Stomach smooth muscle (tissue), 2 donors: ENCODE measurements at regions not wholly inside any gene's neighbourhood (a gene's known extent, or its start where the extent isn't known, plus 50 kb on each side); places are given as distances from the start of the nearest gene placed in this dataset.
"Not testable (repeated sequence)": the region's sequence is repeated elsewhere in the genome, so short reads cannot be mapped to it uniquely, and the experiment has no call there.

Source experiments
- H3K27ac ChIP-seq: one replicate; pipeline ENCODE4 v1.7.0; 2013; ENCODE audit warnings: mild to moderate bottlenecking, low read length, inconsistent platforms
- H3K27me3 ChIP-seq, 2 donors: one replicate each; pipeline ENCODE4 v1.7.0; 2013; ENCODE audit warnings: low read length in 2 of 2; ENCODE audit not compliant: insufficient read depth in 2 of 2, control insufficient read depth in 1 of 2
- H3K36me3 ChIP-seq, 2 donors: one replicate each; pipeline ENCODE4 v1.7.0; 2013; ENCODE audit warnings: low read length in 2 of 2; ENCODE audit not compliant: control insufficient read depth in 2 of 2, insufficient read depth in 2 of 2
- H3K4me1 ChIP-seq: one replicate; pipeline ENCODE4 v1.7.0; 2013; ENCODE audit warnings: low read length; ENCODE audit not compliant: control insufficient read depth, insufficient read depth
- H3K4me3 ChIP-seq, 2 donors: one replicate each; pipeline ENCODE4 v1.7.0; 2013; ENCODE audit warnings: low read length in 2 of 2
- H3K9ac ChIP-seq, 2 donors: one replicate each; pipeline ENCODE4 v1.7.0; 2013; ENCODE audit warnings: low read length in 2 of 2, mild to moderate bottlenecking in 1 of 2
- H3K9me3 ChIP-seq, 2 donors: one replicate each; pipeline ENCODE4 v1.7.0; 2013; ENCODE audit warnings: low read length in 2 of 2; ENCODE audit not compliant: control insufficient read depth in 2 of 2
- donor health status: healthy.
- donor health status: Pancreatic carcinoma.

- not testable (repeated sequence) for H3K9ac ChIP-seq, H3K9me3 ChIP-seq, H3K27me3 ChIP-seq, H3K4me1 ChIP-seq, H3K4me3 ChIP-seq, H3K27ac ChIP-seq, H3K36me3 ChIP-seq
Measured at GRCh38 chr2:201946746-201947145, 86.9 kb upstream of the FZD7 start.

GRCh38 chr2:201947287-201947686 is 86.4 kb upstream of the FZD7 start:
- Histone ChIP-seq H3K27me3 (no peaks in the 10 kb centered on the region), H3K4me1 (no peaks in the 10 kb centered on the region), H3K9ac (no peak overlapping the region), H3K27ac (no peak overlapping the region), H3K36me3 (no peaks in the 10 kb centered on the region), H3K4me3 (no peak overlapping the region), H3K9me3 (no peaks in the 10 kb centered on the region)

- H3K4me3 ChIP-seq, result no peak overlapping the region
- H3K9ac ChIP-seq, result no peak overlapping the region
- H3K36me3 ChIP-seq, result no peaks in the 10 kb centered on the region
- no peaks in the 10 kb centered on the region for H3K9me3 ChIP-seq
- no peaks in the 10 kb centered on the region for H3K4me1 ChIP-seq
- H3K27ac ChIP-seq, result no peak overlapping the region
- no peaks in the 10 kb centered on the region for H3K27me3 ChIP-seq
Measured at GRCh38 chr2:201949181-201949926, 84.3 kb upstream of the FZD7 start.

- no peaks in the 10 kb centered on the region for H3K4me1 ChIP-seq
- H3K36me3 ChIP-seq, result no peaks in the 10 kb centered on the region
- H3K9me3 ChIP-seq, result no peaks in the 10 kb centered on the region
- no peak overlapping the region for H3K9ac ChIP-seq
- H3K27ac ChIP-seq, result no peak overlapping the region
- no peaks in the 10 kb centered on the region for H3K27me3 ChIP-seq
- no peak overlapping the region for H3K4me3 ChIP-seq
Measured at GRCh38 chr2:201949927-201950246, 83.8 kb upstream of the FZD7 start.

GRCh38 chr2:201950606-201951005 is 83.0 kb upstream of the FZD7 start:
- H3K4me3 ChIP-seq, result no peak overlapping the region
- no peaks in the 10 kb centered on the region for H3K36me3 ChIP-seq
- no peak overlapping the region for H3K27ac ChIP-seq
- H3K4me1 ChIP-seq, result peaks cover 2% of the 10 kb centered on the region
- no peaks in the 10 kb centered on the region for H3K27me3 ChIP-seq
- no peak overlapping the region for H3K9ac ChIP-seq
- H3K9me3 ChIP-seq, result no peaks in the 10 kb centered on the region

- Histone ChIP-seq H3K4me3 (no peak overlapping the region), H3K9ac (no peak overlapping the region), H3K27ac (no peak overlapping the region), H3K9me3 (no peaks in the 10 kb centered on the region), H3K27me3 (no peaks in the 10 kb centered on the region), H3K36me3 (no peaks in the 10 kb centered on the region), H3K4me1 (peaks cover 9% of the 10 kb centered on the region)
Measured at GRCh38 chr2:201952187-201952586, 81.5 kb upstream of the FZD7 start.

- Histone ChIP-seq H3K27me3 (no peaks in the 10 kb centered on the region), H3K4me1 (peaks cover 9% of the 10 kb centered on the region), H3K36me3 (no peaks in the 10 kb centered on the region), H3K9me3 (no peaks in the 10 kb centered on the region), H3K9ac (no peak overlapping the region), H3K27ac (no peak overlapping the region), H3K4me3 (no peak overlapping the region)
Measured at GRCh38 chr2:201953396-201953795, 80.3 kb upstream of the FZD7 start.

- H3K9ac ChIP-seq, result no peak overlapping the region
- no peaks in the 10 kb centered on the region for H3K36me3 ChIP-seq
- H3K4me3 ChIP-seq, result no peak overlapping the region
- peaks cover 9% of the 10 kb centered on the region for H3K4me1 ChIP-seq
- H3K27me3 ChIP-seq, result no peaks in the 10 kb centered on the region
- H3K9me3 ChIP-seq, result no peaks in the 10 kb centered on the region
- no peak overlapping the region for H3K27ac ChIP-seq
Measured at GRCh38 chr2:201953880-201954279, 79.8 kb upstream of the FZD7 start.

- Histone ChIP-seq H3K4me1 (peaks cover 9% of the 10 kb centered on the region), H3K36me3 (no peaks in the 10 kb centered on the region), H3K27me3 (no peaks in the 10 kb centered on the region), H3K4me3 (no peak overlapping the region), H3K27ac (no peak overlapping the region), H3K9ac (no peak overlapping the region), H3K9me3 (no peaks in the 10 kb centered on the region)
Measured at GRCh38 chr2:201955231-201955630, 78.4 kb upstream of the FZD7 start.

- no peak overlapping the region for H3K9ac ChIP-seq
Measured at GRCh38 chr2:201955702-201956141, 77.9 kb upstream of the FZD7 start.

GRCh38 chr2:201956361-201956760 is 77.3 kb upstream of the FZD7 start:
- Histone ChIP-seq H3K4me1 (peaks cover 9% of the 10 kb centered on the region), H3K4me3 (no peak overlapping the region), H3K27me3 (no peaks in the 10 kb centered on the region), H3K9ac (no peak overlapping the region), H3K9me3 (no peaks in the 10 kb centered on the region), H3K36me3 (no peaks in the 10 kb centered on the region), H3K27ac (peak overlapping the region; percentile 6)

More at GRCh38 chr2:201955702-201956141, 77.9 kb upstream of the FZD7 start:
- Histone ChIP-seq H3K36me3 (no peaks in the 10 kb centered on the region), H3K4me1 (peaks cover 9% of the 10 kb centered on the region), H3K27me3 (no peaks in the 10 kb centered on the region), H3K4me3 (no peak overlapping the region), H3K9me3 (no peaks in the 10 kb centered on the region), H3K27ac (no peak overlapping the region)
